GM12878 (cell line): ENCODE measurements at regions not wholly inside any gene's neighbourhood (a gene's known extent, or its start where the extent isn't known, plus 50 kb on each side); places are given as distances from the start of the nearest gene placed in this dataset.

ENCODE experiments used
- ATAC-seq: fragments of 200-7000 bp; cut with Tn5 transposase; 3 replicates; pipeline ENCODE4 v1.9.1; 2020; ENCODE audit warnings: mild to moderate bottlenecking, moderate library complexity
- BruUV-seq: library from RNA; stranded (reverse); fragments of 400-500 nt; replicated peaks from 2 replicates; lab custom pipeline; 2021; lab: Mats Ljungman, UMichigan
- CTCF ChIA-PET: fragments of 300-600 bp; sonication (Branson Sonifier 250); formaldehyde crosslinking; extraction: SDS; loops from one replicate; lab custom pipeline; 2021; ENCODE audit warnings: inconsistent platforms; lab: Yijun Ruan, JAX
- POLR2A ChIA-PET: fragments of 350-600 bp; formaldehyde crosslinking; extraction: SDS; loops from one replicate; lab custom pipeline; 2021; ENCODE audit warnings: inconsistent platforms; lab: Charles Lee
- RAD21 ChIA-PET: fragments of 300-600 bp; sonication (Branson Sonifier 250); formaldehyde crosslinking; loops from one replicate; lab custom pipeline; 2023; ENCODE audit warnings: antibody characterized with exemption; ENCODE audit not compliant: unreplicated experiment; lab: Charles Lee
- SMC1A ChIA-PET: fragments of 300-600 bp; sonication (Branson Sonifier 250); formaldehyde crosslinking; loops from one replicate; lab custom pipeline; 2023; ENCODE audit not compliant: unreplicated experiment, uncharacterized antibody; lab: Charles Lee
- DNase-seq: peaks from one replicate; pipeline ENCODE4 v3.0.0-alpha.2; 2011; ENCODE audit warnings: low read depth, low spot score
- FAIRE-seq: peaks from 3 replicates; lab custom pipeline; 2011; peaks lifted over from hg19 to GRCh38; lab: Jason Lieb, UNC
- H2AFZ ChIP-seq: 2 replicates; pipeline ENCODE4 v1.6.0; 2011; ENCODE audit warnings: low read depth, low read length, control low read depth; ENCODE audit not compliant: control insufficient read depth
- H3K27ac ChIP-seq: 2 replicates; pipeline ENCODE4 v1.5.1; 2011; ENCODE audit warnings: control low read depth; ENCODE audit not compliant: control insufficient read depth, insufficient read depth
- H3K27me3 ChIP-seq, 2 experiments: replicated peaks in 1 of 2; 2 replicates each; pipeline versions ENCODE4 v1.6.0 to v1.6.1; 2011; ENCODE audit warnings: low read length in 1 of 2; ENCODE audit not compliant: control insufficient read depth in 2 of 2, insufficient read depth in 2 of 2
- H3K36me3 ChIP-seq, 2 experiments: 2 replicates each; pipeline ENCODE4 v1.5.1; 2011; ENCODE audit warnings: low read length in 1 of 2; ENCODE audit not compliant: control insufficient read depth in 2 of 2, insufficient read depth in 2 of 2
- H3K4me1 ChIP-seq: 2 replicates; pipeline ENCODE4 v1.6.1; 2011; ENCODE audit warnings: mild to moderate bottlenecking, low read length, moderate library complexity, mixed read lengths; ENCODE audit not compliant: control insufficient read depth, insufficient read depth
- H3K4me2 ChIP-seq: 2 replicates; pipeline ENCODE4 v1.6.0; 2011; ENCODE audit warnings: control low read depth; ENCODE audit not compliant: control insufficient read depth, insufficient read depth
- H3K4me3 ChIP-seq: fragments of 200-600 bp; sonication (generic); 2 replicates; pipeline ENCODE4 v1.5.1; 2016
- H3K79me2 ChIP-seq: 2 replicates; pipeline ENCODE4 v1.6.0; 2011; ENCODE audit warnings: low read length; ENCODE audit not compliant: control insufficient read depth, insufficient read depth
- H3K9ac ChIP-seq: 2 replicates; pipeline ENCODE4 v1.8.0; 2011; ENCODE audit warnings: low read length, control low read depth, mixed read lengths; ENCODE audit not compliant: control insufficient read depth, insufficient read depth
- H3K9me3 ChIP-seq: replicated peaks from 3 replicates; pipeline ENCODE4 v1.5.1; 2011; ENCODE audit warnings: mild to moderate bottlenecking, low read length; ENCODE audit not compliant: control insufficient read depth, insufficient read depth
- H4K20me1 ChIP-seq: 2 replicates; pipeline ENCODE4 v1.6.0; 2011; ENCODE audit not compliant: control insufficient read depth, insufficient read depth
- ATF3 ChIP-seq: IDR thresholded peaks from 2 replicates; pipeline ENCODE4 v1.6.1; 2011; ENCODE audit warnings: low read depth, mild to moderate bottlenecking, low read length, moderate library complexity, borderline replicate concordance; ENCODE audit errors: extremely low read depth
- BCLAF1 ChIP-seq: fragments of 450-650 bp; IDR thresholded peaks from 2 replicates; pipeline ENCODE4 v1.6.1; 2017; ENCODE audit warnings: antibody characterized with exemption, mild to moderate bottlenecking, moderate library complexity
- CBX5 ChIP-seq: sonication (generic); IDR thresholded peaks from 2 replicates; pipeline ENCODE4 v1.6.1; 2016; ENCODE audit warnings: low read depth, moderate library complexity, mild to moderate bottlenecking, inconsistent platforms
- EGR1 ChIP-seq, 2 experiments: IDR thresholded peaks; 1 replicate in 1 of 2; 2 replicates in 1 of 2; pipeline ENCODE4 v1.6.1; 2011 to 2012; ENCODE audit warnings: low read depth in 2 of 2, low read length in 2 of 2, borderline replicate concordance in 1 of 2, mild to moderate bottlenecking in 1 of 2, moderate library complexity in 1 of 2
- ETV6 ChIP-seq, 2 experiments: fragments of 450-650 bp in 1 of 2; IDR thresholded peaks in 1 of 2; conservative IDR thresholded peaks in 1 of 2; 2 replicates each; pipeline ENCODE4 v1.6.1; 2014; ENCODE audit warnings: antibody characterized with exemption in 1 of 2, borderline replicate concordance in 1 of 2, low read depth in 1 of 2, mild to moderate bottlenecking in 1 of 2, moderate library complexity in 1 of 2
- IKZF1 ChIP-seq: fragments of 450-650 bp; conservative IDR thresholded peaks from 2 replicates; pipeline ENCODE4 v1.6.1; 2017; ENCODE audit warnings: antibody characterized with exemption, mild to moderate bottlenecking
- IRF4 ChIP-seq: IDR thresholded peaks from 2 replicates; pipeline ENCODE4 v1.6.1; 2011; ENCODE audit warnings: low read depth, low read length
- NFIC ChIP-seq: IDR thresholded peaks from 2 replicates; pipeline ENCODE4 v1.6.1; 2012; ENCODE audit warnings: low read depth, mild to moderate bottlenecking, inconsistent platforms, low read length, moderate library complexity
- NR2F1 ChIP-seq: fragments of 450-650 bp; conservative IDR thresholded peaks from 2 replicates; pipeline ENCODE4 v1.6.1; 2017; ENCODE audit warnings: mild to moderate bottlenecking
- PKNOX1 ChIP-seq: fragments of 450-650 bp; IDR thresholded peaks from 2 replicates; pipeline ENCODE4 v1.6.1; 2016; ENCODE audit warnings: mild to moderate bottlenecking
- SIX5 ChIP-seq: IDR thresholded peaks from 2 replicates; pipeline ENCODE4 v1.6.1; 2011; ENCODE audit warnings: mild to moderate bottlenecking, low read depth, low read length, moderate library complexity; ENCODE audit not compliant: severe bottlenecking
- SUPT20H ChIP-seq: IDR thresholded peaks from 2 replicates; pipeline ENCODE4 v1.6.1; 2011; ENCODE audit warnings: low read depth, mild to moderate bottlenecking, low read length, moderate library complexity, borderline replicate concordance; ENCODE audit not compliant: control insufficient read depth
- TBL1XR1 ChIP-seq: IDR thresholded peaks from 2 replicates; pipeline ENCODE4 v1.6.1; 2012; ENCODE audit warnings: low read depth, low read length, improper control_type of control experiment
- TCF12 ChIP-seq: IDR thresholded peaks from 2 replicates; pipeline ENCODE4 v1.6.1; 2011; ENCODE audit warnings: low read depth, mild to moderate bottlenecking, low read length
- ZBTB4 ChIP-seq: fragments of 450-650 bp; formaldehyde crosslinking; IDR thresholded peaks from 2 replicates; pipeline ENCODE4 v1.4.0; 2022; ENCODE audit warnings: mild to moderate bottlenecking, moderate library complexity
- ZSCAN29 ChIP-seq: fragments of 450-650 bp; IDR thresholded peaks from 2 replicates; pipeline ENCODE4 v1.6.1; 2017; ENCODE audit warnings: mild to moderate bottlenecking, moderate library complexity
- WGBS: methylation state at CpG from one replicate; pipeline ENCODE4 v1.1.6; 2016; ENCODE audit warnings: low lambda C conversion rate; ENCODE audit not compliant: insufficient replicate concordance, insufficient coverage; ENCODE audit errors: missing lambda C conversion rate; 5-methylcytosine and 5-hydroxymethylcytosine counted together
- in situ Hi-C: fragments of 300-500 bp; cut with MboI; formaldehyde crosslinking; loops from 9 replicates; pipeline ENCODE4 v1.14.3; 2018; ENCODE audit warnings: mixed read lengths
- intact Hi-C: fragments of 100-400 bp; cut with micrococcal nuclease; formaldehyde crosslinking; loops from one replicate; pipeline ENCODE4 v1.14.2; 2022; ENCODE audit not compliant: unreplicated experiment

- Histone ChIP-seq H3K27ac (no peak overlapping the region), H3K9me3 (no peaks in the 10 kb centered on the region), H3K79me2 (no peaks in the 10 kb centered on the region), H3K4me3 (no peak overlapping the region), H3K9ac (no peak overlapping the region), H3K36me3 (no peaks in the 10 kb centered on the region), H3K4me1 (no peaks in the 10 kb centered on the region), H2AFZ (no peak overlapping the region), H3K27me3 (no peaks in the 10 kb centered on the region), H3K4me2 (no peak overlapping the region), H4K20me1 (no peaks in the 10 kb centered on the region)
- ChIA-PET POLR2A (no interaction called here), RAD21 (no interaction called here), SMC1A (no interaction called here), CTCF (interaction anchor here (0.7 kb wide), 1 partner anchor 19 kb away, joined by 3 read pairs; no protein-coding TSS in a partner anchor)
- FAIRE-seq (no peak), DNase-seq (no peak), ATAC-seq (no peak)
- in situ Hi-C loops, result no loop called here
- BruUV-seq, result no TSS peak
- intact Hi-C loops, result no loop called here
- WGBS, result 1% methylated on average over 5 of the region's 5 CpGs
- no peak for TF ChIP-seq TBL1XR1
- no peak for TF ChIP-seq CBX5
- no peak for TF ChIP-seq SUPT20H
- no peak for TF ChIP-seq SIX5
- no peak for TF ChIP-seq ZSCAN29
- no peak for TF ChIP-seq NR2F1
- TF ChIP-seq BCLAF1, result no peak
- no peak for TF ChIP-seq ATF3
- TF ChIP-seq ETV6 (conservative IDR thresholded peaks at IDR 0.05 in 1 of 2, IDR thresholded peaks at IDR 0.05 in 1 of 2; ENCODE audit: borderline replicate concordance in 1 of 2, low read depth in 1 of 2), result no peak
- TF ChIP-seq PKNOX1, result no peak
- TF ChIP-seq EGR1 (IDR thresholded peaks at IDR 0.05; ENCODE audit: borderline replicate concordance in 1 of 2, low read depth in 2 of 2, low read length in 2 of 2), result no peak
- TF ChIP-seq TCF12, result no peak
- no peak for TF ChIP-seq IKZF1
- no peak for TF ChIP-seq NFIC
- TF ChIP-seq IRF4, result no peak
- no peak for TF ChIP-seq ZBTB4 (CRISPR knock-in tag)
Observed at GRCh38 chr12:58131986-58132755, 190.8 kb downstream of the ATP23 start.
